Brain microvascular endothelial cell (primary cell): ENCODE measurements at regions not wholly inside any gene's neighbourhood (a gene's known extent, or its start where the extent isn't known, plus 50 kb on each side); places are given as distances from the start of the nearest gene placed in this dataset.

Experiments used
- DNase-seq: peaks from one replicate; pipeline ENCODE4 v3.0.0-alpha.2; 2020
- H3K27ac ChIP-seq: fragments of 250-450 bp; sonication (Bioruptor Pico); 2 replicates; pipeline ENCODE4 v1.5.1; 2020; ENCODE audit warnings: mild to moderate bottlenecking, moderate library complexity
- H3K27me3 ChIP-seq: fragments of 250-450 bp; sonication (Bioruptor Pico); replicated peaks from 2 replicates; pipeline ENCODE4 v1.5.1; 2020; ENCODE audit warnings: mild to moderate bottlenecking
- H3K36me3 ChIP-seq: fragments of 250-450 bp; sonication (Bioruptor Pico); replicated peaks from 2 replicates; pipeline ENCODE4 v1.5.1; 2020; ENCODE audit warnings: mild to moderate bottlenecking
- H3K4me3 ChIP-seq: 2 replicates; pipeline ENCODE4 v1.5.1; 2011; ENCODE audit warnings: low read depth, mild to moderate bottlenecking, control low read depth, low read length, moderate library complexity
- in situ Hi-C: cut with HindIII; loops from 2 replicates; pipeline ENCODE4 v1.10.0; 2017; ENCODE audit warnings: low sequenced_read_pairs, low pct_ligation_motif_present
- TF ChIP-seq, protein P1 (sequence below): IDR thresholded peaks from 2 replicates; pipeline ENCODE4 v1.5.1; 2011; ENCODE audit warnings: low read depth, mild to moderate bottlenecking, moderate library complexity, low read length, control low read depth, inconsistent platforms; ENCODE audit errors: missing control alignments

DNA sequence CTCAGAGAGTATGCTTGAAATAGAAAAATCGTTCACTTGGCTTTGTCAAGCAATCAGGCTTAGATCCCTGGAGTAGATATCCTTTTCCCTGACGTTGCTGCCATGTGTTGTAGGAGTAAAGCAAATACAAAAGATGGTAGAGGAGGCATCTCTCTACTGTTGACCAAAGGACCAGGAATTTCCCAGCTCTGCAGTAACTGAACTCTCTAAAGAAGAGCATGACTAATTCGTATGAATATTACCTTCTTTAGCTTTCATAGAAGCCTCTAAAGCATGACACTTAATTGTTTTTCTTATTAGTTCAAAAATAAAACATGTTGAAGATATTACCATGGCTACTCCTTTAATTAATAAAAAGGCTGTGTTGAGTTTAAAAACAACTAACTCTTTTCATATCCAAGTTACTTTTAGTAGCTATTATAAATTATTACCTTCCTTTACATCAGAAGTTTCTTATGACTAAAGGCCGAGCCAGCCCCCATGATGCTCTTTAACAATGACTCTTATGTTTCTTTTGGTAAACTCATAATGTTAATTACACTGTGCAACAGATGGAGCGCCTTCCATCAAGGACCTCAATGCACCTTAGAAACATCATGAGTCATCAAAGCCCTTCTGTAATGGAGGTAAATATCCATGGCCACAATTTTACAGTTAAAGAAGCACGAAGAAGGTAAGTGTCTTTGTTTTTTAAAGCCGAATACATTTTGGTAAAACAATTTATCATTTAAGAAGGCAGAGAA is 352.4 kb downstream of the KLF5 start:
- Histone ChIP-seq H3K4me3 (no peak overlapping the region), H3K27me3 (no peaks in the 10 kb centered on the region), H3K27ac (no peak overlapping the region), H3K36me3 (no peaks in the 10 kb centered on the region)
- TF ChIP-seq, protein P1, sequence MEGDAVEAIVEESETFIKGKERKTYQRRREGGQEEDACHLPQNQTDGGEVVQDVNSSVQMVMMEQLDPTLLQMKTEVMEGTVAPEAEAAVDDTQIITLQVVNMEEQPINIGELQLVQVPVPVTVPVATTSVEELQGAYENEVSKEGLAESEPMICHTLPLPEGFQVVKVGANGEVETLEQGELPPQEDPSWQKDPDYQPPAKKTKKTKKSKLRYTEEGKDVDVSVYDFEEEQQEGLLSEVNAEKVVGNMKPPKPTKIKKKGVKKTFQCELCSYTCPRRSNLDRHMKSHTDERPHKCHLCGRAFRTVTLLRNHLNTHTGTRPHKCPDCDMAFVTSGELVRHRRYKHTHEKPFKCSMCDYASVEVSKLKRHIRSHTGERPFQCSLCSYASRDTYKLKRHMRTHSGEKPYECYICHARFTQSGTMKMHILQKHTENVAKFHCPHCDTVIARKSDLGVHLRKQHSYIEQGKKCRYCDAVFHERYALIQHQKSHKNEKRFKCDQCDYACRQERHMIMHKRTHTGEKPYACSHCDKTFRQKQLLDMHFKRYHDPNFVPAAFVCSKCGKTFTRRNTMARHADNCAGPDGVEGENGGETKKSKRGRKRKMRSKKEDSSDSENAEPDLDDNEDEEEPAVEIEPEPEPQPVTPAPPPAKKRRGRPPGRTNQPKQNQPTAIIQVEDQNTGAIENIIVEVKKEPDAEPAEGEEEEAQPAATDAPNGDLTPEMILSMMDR, result no peak
- in situ Hi-C loops, result no loop called here
- no peak for DNase-seq

DNA sequence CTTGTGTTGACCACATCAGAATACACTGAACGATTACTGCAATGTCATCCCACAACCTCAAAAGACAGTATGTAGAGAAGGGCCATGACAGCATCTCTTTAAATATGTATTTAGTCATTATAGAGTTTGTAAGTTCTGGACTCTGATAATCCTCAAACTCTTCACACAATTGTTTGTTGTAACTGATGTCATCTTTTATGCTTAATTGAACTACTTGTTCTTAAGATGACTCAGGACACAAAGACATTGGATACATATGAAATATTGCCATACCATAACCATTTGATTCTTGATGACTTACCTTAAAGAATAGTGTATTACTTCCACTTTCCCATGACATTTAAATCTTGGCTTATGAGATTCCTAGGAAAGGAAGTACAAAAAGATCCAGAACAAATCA is 347.6 kb downstream of the KLF5 start:
- in situ Hi-C loops, result no loop called here

DNA sequence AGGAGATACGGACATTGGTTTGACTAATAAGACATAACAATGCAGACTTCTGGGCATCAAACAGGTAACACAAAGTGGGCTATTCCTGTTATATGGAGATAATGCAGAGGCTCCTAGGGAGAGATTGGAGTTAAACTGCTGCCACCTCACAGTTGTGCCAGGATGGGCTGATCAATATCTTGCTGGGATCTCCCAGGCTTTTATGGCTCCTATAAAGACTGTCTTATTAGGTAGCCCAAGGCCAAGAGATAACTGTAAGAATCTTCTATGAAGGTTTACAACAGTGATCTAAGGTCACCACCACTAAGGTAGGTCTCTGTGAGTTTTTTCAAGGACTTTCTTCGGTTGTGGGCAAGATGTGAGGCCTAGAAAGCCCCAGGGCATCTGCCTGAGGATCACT is 345.8 kb downstream of the KLF5 start:
- H3K36me3 ChIP-seq, result no peaks in the 10 kb centered on the region
- no peak overlapping the region for H3K4me3 ChIP-seq
- no peaks in the 10 kb centered on the region for H3K27me3 ChIP-seq
- no peak for DNase-seq
- TF ChIP-seq, protein P1, result no peak
- in situ Hi-C loops, result no loop called here
- H3K27ac ChIP-seq, result no peak overlapping the region

More for the DNA sequence above, 347.6 kb downstream of the KLF5 start:
- Histone ChIP-seq H3K36me3 (no peaks in the 10 kb centered on the region), H3K27me3 (no peaks in the 10 kb centered on the region), H3K27ac (no peak overlapping the region), H3K4me3 (no peak overlapping the region)
- no peak for DNase-seq
- TF ChIP-seq, protein P1, result no peak

DNA sequence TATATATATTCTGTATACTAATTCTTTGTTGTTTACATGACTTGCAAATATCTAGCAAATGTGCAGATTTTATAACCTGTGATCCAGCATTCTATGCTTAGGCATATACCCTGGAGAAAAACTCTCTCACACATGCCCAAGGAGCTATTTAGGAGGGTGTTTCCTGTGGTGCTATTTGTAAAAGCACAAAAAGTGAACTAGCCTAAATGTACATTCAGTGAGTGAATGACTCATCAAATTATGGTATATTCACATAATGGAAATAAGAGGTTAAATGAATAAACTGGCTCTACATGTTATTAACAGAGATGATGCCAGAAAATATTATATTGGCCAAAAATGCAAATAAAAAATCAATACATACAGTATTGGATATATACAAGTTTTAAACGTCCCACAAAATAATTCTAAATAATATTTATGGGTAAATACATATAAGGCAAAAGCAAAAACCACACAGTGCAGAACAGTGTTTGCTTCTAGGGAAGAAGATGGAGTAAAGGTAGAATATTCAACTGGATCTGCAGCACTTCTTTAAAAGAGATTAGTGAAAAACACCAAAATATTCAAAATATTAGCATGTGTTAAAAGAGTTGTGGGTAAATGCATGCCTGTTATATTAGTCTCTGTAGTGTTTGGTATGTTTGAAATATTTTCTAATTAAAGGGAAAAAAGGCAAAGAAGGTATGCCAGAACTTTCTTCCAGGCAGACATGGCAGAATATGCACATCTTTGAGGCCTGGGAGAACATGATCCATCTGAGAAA is 344.7 kb downstream of the KLF5 start:
- in situ Hi-C loops, result no loop called here
- H3K4me3 ChIP-seq, result no peak overlapping the region
- no peaks in the 10 kb centered on the region for H3K27me3 ChIP-seq
- DNase-seq, result no peak
- no peaks in the 10 kb centered on the region for H3K36me3 ChIP-seq
- TF ChIP-seq, protein P1, result no peak
- no peak overlapping the region for H3K27ac ChIP-seq

- Histone ChIP-seq H3K36me3 (no peaks in the 10 kb centered on the region), H3K27ac (no peak overlapping the region), H3K4me3 (no peak overlapping the region), H3K27me3 (no peaks in the 10 kb centered on the region)
- TF ChIP-seq, protein P1, result no peak
- no peak for DNase-seq
- in situ Hi-C loops, result no loop called here
These were observed 343.0 kb downstream of the KLF5 start for GRCh38 chr13:73401769-73402168.
